ENCODE measurements at regions not wholly inside any gene's neighbourhood (a gene's known extent, or its start where the extent isn't known, plus 50 kb on each side); places are given as distances from the start of the nearest gene placed in this dataset.

DNA sequence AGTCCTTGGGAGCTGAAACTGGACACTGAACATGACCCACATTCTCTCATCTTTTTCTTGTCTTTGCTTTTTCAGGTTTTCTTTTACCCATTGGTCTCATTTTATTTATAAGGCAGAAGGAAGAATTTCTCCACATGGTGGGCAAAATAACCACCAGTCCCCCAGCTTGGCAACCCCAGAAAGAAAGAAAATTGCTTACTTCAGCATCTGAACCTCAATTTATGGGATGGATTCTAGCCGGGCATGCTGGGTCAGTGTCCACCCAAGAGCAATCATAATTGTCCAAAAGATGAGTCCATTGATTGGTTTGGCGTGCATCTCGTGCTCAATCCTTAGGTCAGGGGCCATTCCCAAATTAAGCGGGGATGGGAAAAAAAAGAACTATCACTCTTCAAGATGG, 163.7 kb downstream of the TMEM114 start:
- TF ChIP-seq POLR2A (IDR thresholded peaks at IDR 0.05), result no peak
- TF ChIP-seq, protein P1, sequence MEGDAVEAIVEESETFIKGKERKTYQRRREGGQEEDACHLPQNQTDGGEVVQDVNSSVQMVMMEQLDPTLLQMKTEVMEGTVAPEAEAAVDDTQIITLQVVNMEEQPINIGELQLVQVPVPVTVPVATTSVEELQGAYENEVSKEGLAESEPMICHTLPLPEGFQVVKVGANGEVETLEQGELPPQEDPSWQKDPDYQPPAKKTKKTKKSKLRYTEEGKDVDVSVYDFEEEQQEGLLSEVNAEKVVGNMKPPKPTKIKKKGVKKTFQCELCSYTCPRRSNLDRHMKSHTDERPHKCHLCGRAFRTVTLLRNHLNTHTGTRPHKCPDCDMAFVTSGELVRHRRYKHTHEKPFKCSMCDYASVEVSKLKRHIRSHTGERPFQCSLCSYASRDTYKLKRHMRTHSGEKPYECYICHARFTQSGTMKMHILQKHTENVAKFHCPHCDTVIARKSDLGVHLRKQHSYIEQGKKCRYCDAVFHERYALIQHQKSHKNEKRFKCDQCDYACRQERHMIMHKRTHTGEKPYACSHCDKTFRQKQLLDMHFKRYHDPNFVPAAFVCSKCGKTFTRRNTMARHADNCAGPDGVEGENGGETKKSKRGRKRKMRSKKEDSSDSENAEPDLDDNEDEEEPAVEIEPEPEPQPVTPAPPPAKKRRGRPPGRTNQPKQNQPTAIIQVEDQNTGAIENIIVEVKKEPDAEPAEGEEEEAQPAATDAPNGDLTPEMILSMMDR (IDR thresholded peaks at IDR 0.05), result no peak
